Femur (tissue), 1 donor: ENCODE measurements at regions not wholly inside any gene's neighbourhood (a gene's known extent, or its start where the extent isn't known, plus 50 kb on each side); places are given as distances from the start of the nearest gene placed in this dataset.

Experiments
- DNase-seq: peaks from one replicate; pipeline ENCODE4 v3.0.0-alpha.2; 2017

DNA sequence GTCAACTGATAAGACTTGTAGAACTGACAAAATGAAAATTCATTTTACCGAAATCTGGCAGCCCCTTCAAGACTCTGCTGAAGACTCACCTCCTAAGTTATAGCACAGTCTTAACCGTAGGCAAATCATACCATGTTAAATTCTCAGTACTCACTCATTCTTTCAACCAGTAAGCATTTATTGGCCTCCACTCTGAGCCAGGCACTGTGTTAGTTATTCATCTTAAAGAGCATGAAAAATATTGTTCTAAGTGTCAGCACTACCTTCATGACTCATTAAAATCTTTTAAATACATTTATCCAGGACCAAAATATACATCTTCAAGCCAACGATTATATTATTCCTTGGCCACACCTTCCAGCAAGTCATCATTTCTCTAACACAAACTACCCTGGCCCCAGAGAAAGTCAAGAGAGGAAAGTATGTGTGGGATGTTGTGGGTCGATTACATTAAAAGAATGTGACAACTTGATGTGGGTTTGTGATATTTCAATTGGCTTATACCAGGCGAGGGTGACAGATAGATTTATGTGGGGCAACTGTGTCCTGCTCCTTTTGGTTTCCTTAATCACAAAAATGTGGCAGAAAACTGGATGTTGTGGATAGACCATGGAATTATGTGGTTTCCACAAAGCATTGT is 55.0 kb downstream of the TMEM30B start:
- no peak for DNase-seq

GRCh38 chr14:61225344-61225743 is 55.8 kb downstream of the TMEM30B start:
- DNase-seq, result no peak

DNA sequence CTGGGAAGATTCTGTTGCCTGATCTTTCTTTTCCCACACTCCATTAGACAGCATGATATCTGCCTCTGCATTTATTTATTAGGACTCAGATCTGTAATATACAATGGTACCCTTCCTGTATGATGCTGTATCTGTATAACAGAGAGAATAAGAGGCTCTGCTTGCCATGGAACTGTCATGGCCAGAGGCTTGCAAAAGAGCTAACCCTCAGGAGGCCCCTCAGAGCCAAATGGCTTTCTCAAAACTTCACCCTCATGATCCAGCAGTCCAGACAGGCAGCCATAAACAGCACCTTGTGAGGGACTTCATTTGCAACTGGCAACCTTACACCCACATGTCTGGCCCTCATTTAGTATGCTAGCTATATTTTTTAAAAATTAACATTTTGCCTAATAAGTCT is 57.6 kb downstream of the TMEM30B start:
- DNase-seq, result no peak

DNA sequence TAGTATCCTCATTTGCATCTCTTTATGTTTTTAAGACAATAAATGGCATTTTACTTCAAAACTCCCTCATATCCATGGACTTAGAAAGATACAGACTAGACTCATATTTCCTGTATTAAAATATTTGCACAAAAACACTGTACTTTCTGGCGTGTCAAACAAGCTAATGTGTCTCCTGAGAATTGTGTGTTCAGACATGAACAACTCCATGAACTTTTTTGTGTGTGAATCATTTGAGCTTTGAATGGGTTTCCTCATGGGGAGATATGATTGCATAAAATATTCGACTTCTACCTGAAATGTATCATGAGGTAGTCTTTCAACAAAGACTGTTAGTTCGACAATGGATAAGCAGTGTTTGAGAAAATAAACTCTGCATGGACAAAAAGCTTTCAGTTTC is 58.8 kb downstream of the TMEM30B start:
- no peak for DNase-seq

DNA sequence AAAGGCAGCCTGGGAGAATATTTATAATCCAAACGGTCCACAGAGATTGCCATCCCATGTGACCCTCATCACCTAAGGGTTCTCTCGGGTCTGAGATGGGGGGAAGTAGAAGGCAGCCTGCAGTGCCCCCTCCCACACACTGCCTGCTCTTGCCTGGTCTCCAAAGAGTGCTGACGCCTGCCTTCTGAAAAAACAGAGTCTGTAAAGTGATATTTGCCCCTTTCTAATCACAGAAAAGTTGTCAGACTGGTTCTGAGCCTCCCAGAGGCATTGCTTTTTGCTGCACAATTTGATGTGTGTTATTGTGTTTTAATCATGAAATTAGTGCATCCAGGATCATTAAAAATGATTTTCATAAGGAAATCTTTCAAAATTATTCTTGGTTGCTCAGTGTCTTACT is 59.2 kb downstream of the TMEM30B start:
- no peak for DNase-seq

DNA sequence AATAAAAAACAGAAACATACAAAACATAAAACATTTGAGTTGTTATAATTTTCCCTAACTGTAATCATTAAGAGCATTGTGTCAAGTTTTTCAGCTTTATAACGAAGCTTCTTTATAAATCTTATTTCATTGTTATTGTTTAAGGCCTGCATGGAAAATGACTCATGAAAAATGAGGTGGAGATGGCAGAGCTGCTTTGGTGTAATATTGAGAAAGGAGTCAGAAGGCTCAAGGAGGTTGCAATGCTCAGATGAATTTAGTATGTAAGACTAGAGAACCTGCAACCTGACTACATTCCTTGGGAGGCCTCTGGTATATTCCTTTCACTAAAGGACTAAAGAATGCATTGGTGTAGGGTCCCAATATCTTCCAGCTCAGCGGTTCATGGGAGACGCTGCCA is 61.5 kb downstream of the TMEM30B start:
- DNase-seq, result no peak

DNA sequence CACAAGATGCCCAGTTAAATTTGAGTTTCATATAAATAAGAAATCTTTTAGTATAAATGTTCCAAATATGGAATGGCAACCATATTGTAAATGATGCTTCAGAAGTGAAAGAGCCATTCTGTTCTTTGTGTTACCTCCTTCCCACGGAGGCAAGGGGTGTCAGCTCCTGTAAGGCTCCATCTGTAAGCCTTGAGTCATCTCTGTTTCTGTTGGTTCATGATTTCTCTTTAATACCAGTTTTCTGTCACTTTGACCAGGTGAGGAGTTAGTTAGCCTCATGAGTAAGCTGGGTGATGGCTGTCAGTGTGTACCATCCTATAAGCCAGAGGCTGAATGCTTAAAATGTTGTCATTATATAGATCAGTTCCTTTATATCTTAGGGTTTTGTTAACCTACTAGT is 61.9 kb downstream of the TMEM30B start:
- DNase-seq, result no peak

GRCh38 chr14:61218767-61219166 is 62.4 kb downstream of the TMEM30B start:
- peak; percentile 54 for DNase-seq

DNA sequence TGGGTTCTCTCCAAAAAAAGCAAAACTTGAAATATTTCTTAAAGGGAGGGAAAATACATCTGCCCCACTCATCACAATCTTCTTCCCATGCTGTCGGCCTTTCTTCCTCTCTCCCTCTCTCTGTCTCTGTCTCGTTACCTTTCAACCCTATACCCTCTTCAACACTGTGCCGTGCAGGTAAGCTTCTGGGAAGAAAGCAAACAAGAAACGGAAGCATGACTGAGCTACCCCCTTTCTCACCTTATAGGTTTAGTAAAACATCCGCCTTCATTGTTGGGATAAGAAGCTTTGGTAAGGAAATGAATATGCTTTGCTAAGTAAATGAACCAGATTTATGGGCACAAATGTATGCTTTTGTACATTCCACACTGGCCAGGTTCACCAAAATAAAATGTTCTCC is 63.0 kb downstream of the TMEM30B start:
- DNase-seq, result no peak

DNA sequence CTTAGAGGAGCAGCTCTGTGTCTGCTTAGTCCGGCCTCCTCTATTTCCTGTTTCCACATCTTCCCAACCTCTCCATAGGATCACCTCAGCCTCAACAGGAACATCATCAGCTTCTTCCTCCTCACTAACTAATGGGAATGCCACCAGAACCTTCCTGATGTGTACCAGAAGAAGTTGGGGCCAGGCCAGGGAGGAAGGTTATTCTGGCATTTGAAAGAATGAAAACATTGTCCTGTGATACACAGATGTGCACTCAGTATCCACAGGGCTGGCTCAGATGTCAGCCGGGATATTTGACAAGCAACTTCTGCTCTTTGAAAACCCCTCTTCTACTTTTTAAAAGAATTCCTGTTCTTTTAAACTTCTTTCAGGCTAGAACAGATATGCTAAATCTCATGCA is 63.6 kb downstream of the TMEM30B start:
- DNase-seq, result no peak

DNA sequence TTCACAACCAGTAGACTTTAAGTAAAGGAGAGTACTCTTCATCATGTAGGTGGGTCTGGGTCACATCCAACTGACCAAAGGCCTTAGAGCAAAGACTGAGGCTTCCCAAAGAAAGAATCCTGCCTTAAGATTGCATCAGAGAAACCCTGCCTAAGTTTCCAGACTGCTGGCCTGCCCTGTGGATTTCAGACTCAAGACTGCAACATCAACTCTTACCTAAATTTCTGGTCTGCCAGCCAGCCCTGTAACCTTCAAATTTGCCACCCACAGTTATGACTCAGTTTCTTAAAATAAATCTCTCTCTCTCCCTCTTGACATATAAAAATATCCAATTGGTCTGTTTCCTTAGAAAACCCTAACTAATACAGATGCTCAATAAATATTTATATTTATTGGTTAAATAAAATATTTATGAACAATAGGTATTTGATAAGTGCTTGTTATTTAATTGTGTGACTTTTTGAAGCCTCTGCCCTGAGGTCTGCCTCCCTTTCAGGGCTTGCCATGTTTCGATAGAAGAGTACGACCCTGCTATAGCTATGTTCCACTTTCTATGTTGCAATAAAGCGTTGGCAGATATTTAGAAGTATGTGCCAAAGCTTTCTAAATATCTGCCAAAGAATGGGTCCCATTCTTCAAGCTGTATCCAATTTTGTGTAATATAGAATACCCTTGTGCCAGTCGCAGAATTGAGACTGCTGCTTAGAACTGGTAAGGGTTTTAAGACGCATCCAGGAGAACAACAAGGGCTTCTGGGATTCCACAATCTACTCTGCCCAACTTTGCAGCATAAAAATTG is 65.7 kb downstream of the TMEM30B start:
- DNase-seq, result no peak

GRCh38 chr14:61213920-61214319 is 67.2 kb downstream of the TMEM30B start:
- no peak for DNase-seq

GRCh38 chr14:61213191-61213621 is 67.9 kb downstream of the TMEM30B start:
- no peak for DNase-seq

- DNase-seq, result no peak
Observed at GRCh38 chr14:61212546-61212945, 68.6 kb downstream of the TMEM30B start.

- peak; percentile 56 for DNase-seq
Observed at GRCh38 chr14:61211476-61212255, 69.5 kb downstream of the TMEM30B start.

DNA sequence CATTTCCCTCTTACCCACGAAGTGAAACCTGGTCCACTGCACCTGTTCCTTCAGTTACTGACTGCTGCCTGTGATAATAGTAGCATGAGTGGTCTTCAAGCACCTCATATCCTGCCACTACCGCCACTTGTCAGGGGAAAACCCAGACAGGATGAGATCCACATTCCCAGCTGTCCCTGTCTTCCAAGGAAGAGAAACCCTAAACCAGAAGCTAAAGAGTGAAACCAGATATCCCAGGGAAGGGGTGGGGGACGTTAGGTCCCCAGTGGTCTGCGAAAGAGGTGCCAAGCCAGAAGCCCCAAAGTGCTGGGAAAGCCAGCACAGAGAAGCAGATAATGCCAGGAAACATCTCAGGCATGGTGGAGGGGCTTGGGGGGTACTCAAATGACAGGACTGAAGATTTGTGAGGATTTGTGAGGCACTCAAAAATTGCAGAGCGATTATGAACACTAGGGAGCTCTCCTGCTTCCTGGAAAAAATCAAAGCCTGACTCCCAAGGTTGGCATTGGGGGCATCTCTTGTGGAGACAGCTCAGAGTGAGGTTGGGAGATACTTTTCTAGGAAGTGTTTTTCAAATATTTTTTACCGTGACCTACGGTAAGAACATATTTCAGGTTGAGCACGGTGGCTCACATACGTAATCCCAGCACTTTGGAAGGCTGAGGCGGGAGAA is 77.9 kb downstream of the TMEM30B start:
- peak; percentile 69 for DNase-seq

- DNase-seq, result no peak
Observed at GRCh38 chr14:61202124-61202523, 79.0 kb downstream of the TMEM30B start.

DNA sequence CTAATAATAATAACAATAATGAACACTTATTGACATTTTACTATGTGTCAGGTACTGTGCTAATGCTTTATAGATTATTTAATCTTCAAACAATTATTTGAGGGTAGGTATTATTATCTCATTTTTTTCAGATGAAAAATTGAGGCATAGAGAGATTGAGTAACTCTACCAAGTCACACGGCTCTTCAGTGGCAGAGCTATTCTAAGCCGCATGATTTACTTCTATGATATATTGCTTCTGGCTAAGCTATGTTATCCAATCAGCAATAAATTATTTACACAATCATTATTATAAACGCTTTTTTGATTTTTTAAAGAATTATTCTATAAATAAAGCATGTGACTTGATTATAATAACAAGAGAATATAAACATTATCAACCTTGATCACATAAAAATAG is 80.0 kb downstream of the TMEM30B start:
- no peak for DNase-seq

DNA sequence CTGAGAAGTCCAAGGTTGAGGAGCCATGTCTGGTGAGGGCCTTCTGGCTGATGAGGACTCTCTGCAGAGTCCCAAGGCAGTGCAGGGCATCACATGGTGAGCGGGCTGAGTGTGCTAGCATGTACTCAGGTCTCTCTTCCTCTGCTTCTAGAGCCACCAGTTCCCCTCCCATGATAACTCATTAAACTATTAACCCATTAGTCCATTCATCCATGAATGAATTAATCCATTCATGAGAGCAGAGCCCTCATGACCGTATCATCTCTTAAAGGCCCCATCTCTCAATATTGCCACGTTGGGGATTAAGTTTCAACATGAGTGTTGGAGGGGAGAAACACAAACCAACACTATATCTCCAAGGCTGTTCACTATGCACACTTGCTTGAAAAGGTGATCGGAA is 83.7 kb downstream of the TMEM30B start:
- no peak for DNase-seq

GRCh38 chr14:61196792-61197191 is 84.3 kb downstream of the TMEM30B start:
- no peak for DNase-seq

DNA sequence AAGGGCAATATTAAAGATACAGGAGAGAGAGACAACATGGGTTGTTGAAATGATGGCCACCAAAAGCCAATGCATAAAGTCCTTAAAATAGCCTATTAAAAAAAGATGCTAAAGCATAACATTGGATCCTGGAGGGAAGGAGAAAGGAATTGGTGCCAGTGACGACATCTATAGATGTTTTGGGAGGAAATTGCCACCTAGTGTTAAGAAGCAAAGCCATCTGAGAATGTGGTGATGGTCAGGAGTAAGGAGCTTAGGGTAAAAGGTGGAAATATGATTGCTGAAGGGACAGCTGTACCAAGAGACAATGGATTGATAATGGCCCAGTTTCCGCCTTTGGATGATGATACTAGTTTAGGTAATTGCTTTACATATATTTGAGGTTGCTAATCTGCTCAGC is 85.1 kb downstream of the TMEM30B start:
- no peak for DNase-seq

DNA sequence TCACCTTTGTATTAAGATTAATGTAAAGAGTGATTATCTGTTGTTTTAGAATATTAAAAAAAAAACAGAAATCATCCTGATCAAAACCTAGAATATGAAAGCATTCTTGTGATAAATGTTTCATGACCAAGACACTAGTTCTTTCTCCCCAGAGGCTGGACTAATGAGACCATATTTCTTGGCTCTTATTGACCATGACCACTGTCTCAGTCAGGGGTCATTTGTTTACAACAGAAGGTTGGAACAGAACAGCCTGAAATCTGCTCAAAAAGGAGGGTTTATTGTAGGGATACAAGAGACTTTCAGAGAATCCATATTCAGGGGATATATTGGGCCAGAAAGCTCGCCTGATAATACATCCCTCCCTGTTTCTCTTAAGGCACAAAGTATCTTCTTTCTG is 87.7 kb downstream of the TMEM30B start:
- no peak for DNase-seq

DNA sequence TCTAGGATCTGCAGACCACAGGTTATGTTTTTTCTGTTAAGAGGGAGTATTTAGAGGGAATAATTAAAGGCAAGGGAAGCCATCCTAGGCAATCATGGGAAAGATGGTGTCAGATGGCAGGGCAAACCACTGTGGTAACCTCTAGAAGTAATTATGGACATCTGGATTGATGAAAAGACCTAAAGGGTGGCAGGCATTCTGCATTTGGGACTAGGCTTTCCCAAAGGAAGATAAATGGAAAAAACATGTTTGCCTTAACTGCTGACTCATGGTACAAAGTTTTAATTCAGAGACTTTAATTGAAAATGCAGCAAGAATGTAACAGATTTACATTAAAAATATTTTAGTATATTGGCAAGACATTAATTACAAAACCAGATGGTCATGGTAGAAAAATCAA is 88.1 kb downstream of the TMEM30B start:
- no peak for DNase-seq
